Liver (tissue), 6 donors: ENCODE measurements at regions not wholly inside any gene's neighbourhood (a gene's known extent, or its start where the extent isn't known, plus 50 kb on each side); places are given as distances from the start of the nearest gene placed in this dataset.
"Not testable (repeated sequence)": the region's sequence is repeated elsewhere in the genome, so short reads cannot be mapped to it uniquely, and the experiment has no call there.

ENCODE experiments used
- DNase-seq: peaks from one replicate; pipeline ENCODE4 v3.0.0-alpha.2; 2017; ENCODE audit warnings: low spot score
- H3K27ac ChIP-seq, 2 donors: one replicate each; pipeline ENCODE4 v1.7.0; 2013; ENCODE audit warnings: inconsistent platforms in 2 of 2, low read length in 2 of 2, control low read depth in 1 of 2, low read depth in 1 of 2, mild to moderate bottlenecking in 1 of 2
- H3K27me3 ChIP-seq, 4 donors: one replicate each; pipeline versions ENCODE4 v1.6.1 to v1.7.0; 2013; ENCODE audit warnings: low read length in 3 of 4, inconsistent platforms in 1 of 4, mild to moderate bottlenecking in 1 of 4, moderate library complexity in 1 of 4; ENCODE audit not compliant: control insufficient read depth in 4 of 4, insufficient read depth in 4 of 4
- H3K36me3 ChIP-seq, 4 donors: one replicate each; pipeline versions ENCODE4 v1.6.1 to v1.7.0; 2013; ENCODE audit warnings: low read length in 3 of 4, mild to moderate bottlenecking in 3 of 4, low read depth in 1 of 4, moderate library complexity in 1 of 4; ENCODE audit not compliant: control insufficient read depth in 4 of 4, insufficient read depth in 3 of 4
- H3K4me1 ChIP-seq, 4 donors: one replicate each; pipeline versions ENCODE4 v1.6.1 to v1.7.0; 2013; ENCODE audit warnings: low read length in 3 of 4, mild to moderate bottlenecking in 3 of 4, moderate library complexity in 1 of 4; ENCODE audit not compliant: control insufficient read depth in 4 of 4, insufficient read depth in 4 of 4
- H3K4me3 ChIP-seq, 3 donors: one replicate each; pipeline versions ENCODE4 v1.6.1 to v1.7.0; 2013; ENCODE audit warnings: low read length in 3 of 3, control low read depth in 1 of 3, low read depth in 1 of 3, mild to moderate bottlenecking in 1 of 3
- H3K9ac ChIP-seq, 2 donors: one replicate each; pipeline ENCODE4 v1.7.0; 2013; ENCODE audit warnings: low read length in 2 of 2, mild to moderate bottlenecking in 2 of 2, moderate library complexity in 2 of 2, control low read depth in 1 of 2, low read depth in 1 of 2
- H3K9me3 ChIP-seq, 4 donors: one replicate each; pipeline versions ENCODE4 v1.6.1 to v1.7.0; 2013; ENCODE audit warnings: low read length in 3 of 4; ENCODE audit not compliant: control insufficient read depth in 4 of 4
- WGBS: extraction: QIAGEN DNeasy Blood & Tissue Kit; methylation state at CpG from one replicate; pipeline ENCODE4 v1.1.7; 2013; 5-methylcytosine and 5-hydroxymethylcytosine counted together
- donor health status: healthy.
- donor health status: healthy.
- donor health status: healthy.

DNA sequence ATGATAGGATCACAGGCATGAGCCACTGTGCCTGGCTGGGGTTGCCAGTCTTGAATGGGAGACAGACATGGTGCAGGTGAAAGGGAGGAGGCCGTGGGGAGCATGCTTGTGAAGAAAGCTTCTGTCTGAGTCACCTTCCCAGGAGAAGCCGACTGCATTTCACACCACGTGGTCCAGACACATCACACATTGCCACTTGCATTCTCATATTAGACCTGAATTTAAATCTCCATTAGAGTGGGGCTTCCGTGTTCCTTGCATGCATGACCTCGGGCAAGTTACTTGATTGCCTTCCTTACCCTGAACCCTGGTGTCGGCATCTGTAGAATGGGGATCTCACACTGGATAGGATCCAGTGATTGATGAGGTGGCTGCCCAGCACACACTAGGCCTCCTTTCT is 2899.6 kb downstream of the RPIA start:
- not testable (repeated sequence) for DNase-seq, H3K9ac ChIP-seq, H3K4me1 ChIP-seq, H3K27ac ChIP-seq, H3K36me3 ChIP-seq, H3K4me3 ChIP-seq, H3K9me3 ChIP-seq, H3K27me3 ChIP-seq
- 81% methylated on average over 6 of the region's 6 CpGs for WGBS

DNA sequence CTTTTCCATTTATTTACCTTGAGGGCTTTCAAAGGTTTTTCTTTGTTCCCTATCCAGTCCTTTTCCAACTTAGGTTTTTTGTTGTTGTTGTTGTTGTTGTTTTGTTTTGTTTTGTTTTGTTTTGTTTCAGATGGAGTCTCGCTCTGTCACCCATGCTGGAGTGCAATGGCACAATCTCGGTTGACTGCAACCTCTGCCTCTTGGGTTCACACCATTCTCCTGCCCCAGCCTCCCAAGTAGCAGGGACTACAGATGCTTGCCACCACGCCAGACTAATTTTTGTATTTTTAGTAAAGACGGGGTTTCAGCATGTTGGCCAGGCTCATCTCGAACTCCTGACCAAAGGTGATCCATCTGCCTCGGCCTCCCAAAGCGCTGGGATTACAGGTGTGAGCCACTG is 2906.0 kb downstream of the RPIA start:
- H3K4me3 ChIP-seq, H3K4me1 ChIP-seq, H3K9me3 ChIP-seq, DNase-seq, H3K27ac ChIP-seq, H3K27me3 ChIP-seq, H3K36me3 ChIP-seq, H3K9ac ChIP-seq: not testable (repeated sequence)
- WGBS = 80% methylated on average over 7 of the region's 7 CpGs

DNA sequence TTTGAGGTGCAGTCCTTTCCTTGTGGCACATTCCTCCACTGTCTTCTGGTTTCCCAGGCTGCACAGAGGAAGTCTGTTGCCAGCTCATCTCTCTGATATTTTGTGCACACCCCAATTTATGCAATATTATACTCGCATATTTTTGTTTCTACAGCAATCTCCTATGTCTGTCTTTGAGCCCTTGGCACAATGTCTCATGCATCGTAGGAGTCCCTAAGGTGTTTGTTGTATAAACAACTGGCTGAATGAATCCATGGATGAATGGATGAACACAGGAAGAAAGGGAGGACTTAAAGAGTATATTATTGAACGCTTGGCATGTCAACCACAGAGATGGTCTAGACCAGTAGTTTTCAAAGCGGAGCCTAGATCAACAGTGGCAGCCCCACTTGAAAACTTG is 2907.0 kb downstream of the RPIA start:
- not testable (repeated sequence) for H3K4me1 ChIP-seq, DNase-seq, H3K27me3 ChIP-seq, H3K9ac ChIP-seq, H3K4me3 ChIP-seq, H3K27ac ChIP-seq, H3K36me3 ChIP-seq, H3K9me3 ChIP-seq
- WGBS = 81% methylated on average over 4 of the region's 4 CpGs

DNA sequence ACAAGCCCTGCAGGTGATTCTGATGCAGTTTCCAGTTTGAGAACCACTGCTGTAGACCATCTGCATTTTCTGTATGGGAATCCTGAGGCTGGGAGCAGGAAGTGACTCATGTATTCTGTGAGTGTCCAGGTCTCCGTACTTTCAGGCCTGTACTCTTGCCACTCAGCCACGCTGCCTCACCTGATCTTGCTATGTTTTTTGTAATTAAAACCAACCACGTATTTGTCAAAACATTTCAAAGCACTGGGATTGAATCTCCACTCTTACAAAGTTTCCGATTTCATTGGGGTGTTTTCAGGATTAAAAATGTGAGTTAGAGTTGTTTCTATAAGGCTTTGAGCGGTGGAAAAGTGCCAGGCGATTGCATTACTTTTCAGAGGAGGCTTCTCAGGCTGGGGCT is 2907.5 kb downstream of the RPIA start:
- H3K27ac ChIP-seq, DNase-seq: not testable (repeated sequence)
- WGBS = 75% methylated on average over 6 of the region's 6 CpGs

DNA sequence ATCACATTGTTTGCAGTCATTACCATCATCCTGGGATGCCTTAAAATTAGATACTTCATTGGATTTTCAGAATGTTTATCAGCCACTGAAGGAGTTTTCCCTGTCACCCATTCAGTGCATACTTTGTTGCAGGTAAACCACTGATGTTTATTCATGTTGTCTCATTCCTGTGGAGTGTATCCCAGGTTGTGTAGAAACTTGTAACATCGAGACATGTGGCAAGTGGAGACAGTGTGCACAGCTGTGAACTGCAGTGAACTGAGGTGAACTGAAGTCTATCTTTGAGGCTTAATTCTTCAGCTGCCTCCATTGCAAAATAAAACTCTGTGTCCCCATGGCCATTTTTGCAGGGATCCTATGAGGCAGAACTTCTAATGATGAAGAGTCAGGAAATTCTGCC is 2911.4 kb downstream of the RPIA start:
- 70% methylated on average over 1 of the region's 1 CpG for WGBS
- H3K4me3 ChIP-seq, H3K9ac ChIP-seq, H3K36me3 ChIP-seq, H3K27me3 ChIP-seq, H3K9me3 ChIP-seq, H3K4me1 ChIP-seq, H3K27ac ChIP-seq, DNase-seq: not testable (repeated sequence)

More for the DNA sequence above, 2907.5 kb downstream of the RPIA start:
- H3K27me3 ChIP-seq, H3K4me1 ChIP-seq, H3K9ac ChIP-seq, H3K4me3 ChIP-seq, H3K36me3 ChIP-seq, H3K9me3 ChIP-seq: not testable (repeated sequence)

DNA sequence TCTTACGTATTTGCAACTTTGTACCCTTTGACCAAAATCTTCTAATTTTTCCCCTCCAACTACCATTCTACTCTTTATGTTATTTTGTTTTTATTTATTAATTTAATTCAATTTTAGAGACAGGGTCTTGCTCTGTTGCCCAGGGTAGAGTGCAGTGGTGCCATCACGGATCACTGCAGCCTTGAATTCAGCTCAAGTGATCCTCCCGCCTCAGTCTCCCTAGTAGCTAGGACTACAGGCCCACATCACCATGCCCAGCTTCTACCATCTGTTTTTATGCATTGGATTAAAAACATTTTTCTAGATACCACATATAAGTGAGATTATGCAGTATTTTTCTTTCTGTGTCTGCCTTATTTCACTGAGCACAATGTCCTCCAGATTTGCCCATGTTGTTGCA is 2912.5 kb downstream of the RPIA start:
- not testable (repeated sequence) for H3K36me3 ChIP-seq, H3K4me3 ChIP-seq, H3K27ac ChIP-seq, DNase-seq, H3K9ac ChIP-seq, H3K9me3 ChIP-seq, H3K4me1 ChIP-seq, H3K27me3 ChIP-seq
- 76% methylated on average over 2 of the region's 3 CpGs for WGBS

DNA sequence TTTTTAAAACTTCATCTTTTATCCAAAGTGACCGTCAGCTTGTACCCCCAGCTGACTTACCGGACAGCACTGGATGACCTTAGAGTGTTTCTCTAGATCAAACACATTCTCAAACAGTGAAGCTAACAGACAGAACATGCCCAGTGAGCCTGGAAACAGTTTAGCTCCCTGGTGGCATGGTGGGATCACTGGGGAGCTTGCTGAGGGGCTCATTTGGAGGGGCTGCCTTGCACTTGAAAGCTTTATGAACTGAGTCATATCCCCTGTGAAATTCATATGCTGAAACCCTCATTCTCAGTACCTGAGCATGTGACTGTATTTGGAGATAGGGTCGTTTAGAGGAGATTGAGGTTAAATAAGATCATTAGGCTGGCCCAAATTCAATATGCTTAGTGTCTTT is 2913.2 kb downstream of the RPIA start:
- H3K9me3 ChIP-seq, H3K27me3 ChIP-seq, H3K4me3 ChIP-seq, H3K36me3 ChIP-seq, H3K27ac ChIP-seq, H3K9ac ChIP-seq, DNase-seq, H3K4me1 ChIP-seq: not testable (repeated sequence)
- WGBS = 72% methylated on average over 3 of the region's 3 CpGs

DNA sequence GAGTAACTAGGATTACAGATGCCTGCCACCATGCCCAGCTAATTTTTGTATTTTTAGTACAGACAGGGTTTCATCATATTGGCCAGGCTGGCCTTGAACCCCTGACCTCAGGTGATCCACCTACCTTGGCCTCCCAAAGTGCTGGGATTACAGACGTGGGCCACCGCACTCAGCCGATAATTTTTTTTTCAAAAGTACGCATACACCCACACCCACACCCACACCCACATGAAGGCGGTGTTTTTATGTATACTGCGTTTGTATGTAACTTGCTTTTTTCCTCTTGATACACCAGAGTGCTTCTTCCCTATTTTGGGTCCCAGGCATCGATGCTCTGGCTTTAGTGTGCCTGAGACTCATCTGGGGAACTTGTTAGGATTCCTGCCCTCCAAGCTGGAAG is 2932.3 kb downstream of the RPIA start:
- not testable (repeated sequence) for H3K9me3 ChIP-seq, H3K4me1 ChIP-seq, DNase-seq, H3K9ac ChIP-seq, H3K27me3 ChIP-seq, H3K4me3 ChIP-seq, H3K36me3 ChIP-seq, H3K27ac ChIP-seq
- 88% methylated on average over 6 of the region's 7 CpGs for WGBS

DNA sequence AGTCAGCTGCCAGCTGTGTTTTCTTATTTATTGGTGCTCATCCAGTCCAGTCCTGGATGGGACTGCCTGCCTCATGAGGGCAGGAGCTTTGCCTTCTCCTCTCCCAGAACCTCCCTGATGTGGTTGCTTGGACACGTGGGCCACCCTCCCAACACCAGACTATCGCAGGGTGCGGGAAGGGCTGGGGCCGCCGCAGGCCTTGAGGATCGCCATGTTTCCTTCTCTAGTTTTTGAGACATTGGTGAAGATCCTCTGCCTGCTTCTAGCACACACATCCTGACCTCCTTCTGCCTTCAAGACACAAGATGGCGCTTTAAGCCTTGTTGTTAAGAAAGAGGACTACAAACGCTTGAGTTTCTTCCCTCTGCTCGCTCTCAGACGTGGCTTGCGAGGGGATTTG is 2937.0 kb downstream of the RPIA start:
- H3K27me3 ChIP-seq, H3K36me3 ChIP-seq, DNase-seq, H3K4me1 ChIP-seq, H3K27ac ChIP-seq, H3K9me3 ChIP-seq, H3K4me3 ChIP-seq, H3K9ac ChIP-seq: not testable (repeated sequence)
- 73% methylated on average over 6 of the region's 11 CpGs for WGBS
